PC-9 (cell line): ENCODE measurements at regions not wholly inside any gene's neighbourhood (a gene's known extent, or its start where the extent isn't known, plus 50 kb on each side); places are given as distances from the start of the nearest gene placed in this dataset.
"Not testable (repeated sequence)": the region's sequence is repeated elsewhere in the genome, so short reads cannot be mapped to it uniquely, and the experiment has no call there.

Experiments
- CTCF ChIP-seq: fragments of 200-600 bp; sonication (generic); conservative IDR thresholded peaks from 2 replicates; pipeline ENCODE4 v1.6.1; 2017; ENCODE audit warnings: mixed run types, antibody characterized with exemption, mild to moderate bottlenecking, moderate library complexity
- EZH2 ChIP-seq: fragments of 200-600 bp; sonication (generic); IDR thresholded peaks from 2 replicates; pipeline ENCODE4 v1.8.0; 2017; ENCODE audit warnings: antibody characterized with exemption, low read depth

DNA sequence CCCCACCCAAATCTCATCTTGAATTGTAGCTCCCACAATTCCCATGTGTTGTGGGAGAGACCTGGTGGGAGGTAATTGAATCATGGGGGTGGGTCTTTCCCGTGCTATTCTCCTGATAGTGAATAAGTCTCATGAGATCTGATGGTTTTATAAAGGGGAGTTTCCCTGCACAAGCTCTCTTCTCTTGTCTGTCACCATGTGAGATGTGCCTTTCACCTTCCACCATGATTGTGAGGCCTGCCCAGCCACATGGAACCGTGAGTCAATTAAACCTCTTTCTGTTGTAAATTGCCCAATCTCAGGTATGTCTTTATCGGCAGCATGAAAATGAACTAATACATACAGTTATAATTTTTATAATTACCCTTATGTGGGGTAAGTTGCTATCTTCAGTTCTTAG lies 952.3 kb upstream of the PCDH20 start:
- not testable (repeated sequence) for TF ChIP-seq EZH2, CTCF
